Neural crest cell (in vitro differentiated cells): ENCODE measurements at regions not wholly inside any gene's neighbourhood (a gene's known extent, or its start where the extent isn't known, plus 50 kb on each side); places are given as distances from the start of the nearest gene placed in this dataset.

Source experiments
- DNase-seq: peaks from one replicate; pipeline ENCODE4 v3.0.0; 2021; ENCODE audit warnings: low read depth, mixed read lengths, low spot score
- H3K27ac Mint-ChIP-seq: one replicate; pipeline ENCODE4 v1.8.0; 2021; ENCODE audit warnings: mild to moderate bottlenecking, mixed read lengths; ENCODE audit not compliant: unreplicated experiment
- H3K27me3 Mint-ChIP-seq: 2 replicates; pipeline ENCODE4 v1.8.0; 2021; ENCODE audit warnings: low read depth, mild to moderate bottlenecking, mixed read lengths
- H3K36me3 Mint-ChIP-seq: 2 replicates; pipeline ENCODE4 v1.8.0; 2021; ENCODE audit warnings: low read depth, mild to moderate bottlenecking, mixed read lengths
- H3K4me1 Mint-ChIP-seq: 2 replicates; pipeline ENCODE4 v1.8.0; 2021; ENCODE audit warnings: mixed read lengths
- H3K4me3 Mint-ChIP-seq: one replicate; pipeline ENCODE4 v1.8.0; 2021; ENCODE audit warnings: mild to moderate bottlenecking, mixed read lengths
- H3K9me3 Mint-ChIP-seq: 2 replicates; pipeline ENCODE4 v1.8.0; 2021; ENCODE audit warnings: mixed read lengths
- CTCF ChIP-seq: fragments of 200-600 bp; sonication (generic); conservative IDR thresholded peaks from 2 replicates; pipeline ENCODE4 v1.5.0; 2021; ENCODE audit warnings: antibody characterized with exemption, mild to moderate bottlenecking

- Mint-ChIP-seq H3K4me3 (peak overlapping the region; percentile 73), H3K9me3 (peaks cover 2% of the 10 kb centered on the region), H3K4me1 (peaks cover 76% of the 10 kb centered on the region), H3K36me3 (no peaks in the 10 kb centered on the region), H3K27ac (peak overlapping the region; percentile 97), H3K27me3 (peaks cover 6% of the 10 kb centered on the region)
- TF ChIP-seq CTCF = no peak
- DNase-seq = peak; percentile 63
Observed at GRCh38 chr16:50469744-50470321, 78.4 kb upstream of the NKD1 start.

- peak overlapping the region; percentile 73 for H3K4me3 Mint-ChIP-seq
- H3K27ac Mint-ChIP-seq = peak overlapping the region; percentile 97
- no peak for DNase-seq
- TF ChIP-seq CTCF = no peak
- H3K27me3 Mint-ChIP-seq = peaks cover 6% of the 10 kb centered on the region
- no peaks in the 10 kb centered on the region for H3K36me3 Mint-ChIP-seq
- peaks cover 77% of the 10 kb centered on the region for H3K4me1 Mint-ChIP-seq
- H3K9me3 Mint-ChIP-seq = peaks cover 2% of the 10 kb centered on the region
Observed at GRCh38 chr16:50469121-50469743, 79.0 kb upstream of the NKD1 start.

GRCh38 chr16:50468749-50469078 lies 79.5 kb upstream of the NKD1 start:
- peaks cover 2% of the 10 kb centered on the region for H3K9me3 Mint-ChIP-seq
- no peak overlapping the region for H3K27ac Mint-ChIP-seq
- peak overlapping the region; percentile 72 for H3K4me3 Mint-ChIP-seq
- H3K4me1 Mint-ChIP-seq = peaks cover 78% of the 10 kb centered on the region
- peaks cover 6% of the 10 kb centered on the region for H3K27me3 Mint-ChIP-seq
- no peaks in the 10 kb centered on the region for H3K36me3 Mint-ChIP-seq
- no peak for TF ChIP-seq CTCF
- no peak for DNase-seq

- H3K4me1 Mint-ChIP-seq = peaks cover 81% of the 10 kb centered on the region
- H3K4me3 Mint-ChIP-seq = peak overlapping the region; percentile 82
- peaks cover 2% of the 10 kb centered on the region for H3K9me3 Mint-ChIP-seq
- no peak overlapping the region for H3K27ac Mint-ChIP-seq
- no peaks in the 10 kb centered on the region for H3K36me3 Mint-ChIP-seq
- no peak for TF ChIP-seq CTCF
- peak; percentile 53 for DNase-seq
- H3K27me3 Mint-ChIP-seq = peaks cover 6% of the 10 kb centered on the region
Observed at GRCh38 chr16:50467943-50468748, 80.0 kb upstream of the NKD1 start.

- DNase-seq = no peak
- peaks cover 2% of the 10 kb centered on the region for H3K9me3 Mint-ChIP-seq
- H3K36me3 Mint-ChIP-seq = no peaks in the 10 kb centered on the region
- H3K4me1 Mint-ChIP-seq = peaks cover 82% of the 10 kb centered on the region
- H3K27ac Mint-ChIP-seq = no peak overlapping the region
- H3K4me3 Mint-ChIP-seq = peak overlapping the region; percentile 82
- peaks cover 6% of the 10 kb centered on the region for H3K27me3 Mint-ChIP-seq
- no peak for TF ChIP-seq CTCF
Observed at GRCh38 chr16:50467559-50467942, 80.6 kb upstream of the NKD1 start.
